ENCODE measurements at regions not wholly inside any gene's neighbourhood (a gene's known extent, or its start where the extent isn't known, plus 50 kb on each side); places are given as distances from the start of the nearest gene placed in this dataset.

GRCh38 chr9:82532504-82533180 lies 530.3 kb downstream of the RASEF start:
- no peaks in the 10 kb centered on the region for H3K9me3 ChIP-seq (replicated peaks in 1 of 2; ENCODE audit: control insufficient read depth in 2 of 2, insufficient read depth in 1 of 2, low read depth in 1 of 2, low read length in 2 of 2)
- H3K14ac ChIP-seq (ENCODE audit: low read length): no peak overlapping the region
- no CpG with 5 or more reads among the region's 2 CpGs for WGBS, 2 donors (ENCODE audit: extremely low coverage in 2 of 2, insufficient read length in 2 of 2, insufficient replicate concordance in 1 of 2)
- no peak overlapping the region for H2AFZ ChIP-seq (ENCODE audit: low read length)
- H2BK15ac ChIP-seq (ENCODE audit: low read length): no peak overlapping the region
- H3K4me2 ChIP-seq (ENCODE audit: insufficient read depth, low read length, poor library complexity, severe bottlenecking): no peak overlapping the region
- no peaks in the 10 kb centered on the region for H3K4me1 ChIP-seq (ENCODE audit: control insufficient read depth in 2 of 2, insufficient read depth in 1 of 2, low read depth in 1 of 2, low read length in 2 of 2)
- no peaks in the 10 kb centered on the region for H3K36me3 ChIP-seq (replicated peaks in 1 of 2; ENCODE audit: control insufficient read depth in 2 of 2, insufficient read depth in 2 of 2, low read length in 2 of 2)
- H2BK120ac ChIP-seq (ENCODE audit: low read depth, low read length): no peak overlapping the region
- H4K8ac ChIP-seq (ENCODE audit: low read depth, low read length): no peak overlapping the region
- H2AK5ac ChIP-seq (ENCODE audit: low read depth, low read length): no peak overlapping the region
- no peak overlapping the region for H3K27ac ChIP-seq (replicated peaks; ENCODE audit: low read length)
- no peak overlapping the region for H3K18ac ChIP-seq (ENCODE audit: low read length)
- no peak overlapping the region for H3K23ac ChIP-seq (ENCODE audit: low read depth, low read length, poor library complexity)
- no peak overlapping the region for H3K4me3 ChIP-seq (ENCODE audit: low read length in 2 of 2)
- H2BK12ac ChIP-seq (ENCODE audit: low read length): no peak overlapping the region
- DNase-seq (ENCODE audit: low spot score): no peak
- H2BK5ac ChIP-seq (ENCODE audit: low read length): no peak overlapping the region
- H3K4ac ChIP-seq (ENCODE audit: low read length): no peak overlapping the region
- no peaks in the 10 kb centered on the region for H3K79me1 ChIP-seq (ENCODE audit: low read depth, low read length)
- no peak overlapping the region for H4K91ac ChIP-seq (ENCODE audit: low read depth, low read length, poor library complexity)
- H3K27me3 ChIP-seq (ENCODE audit: control insufficient read depth in 3 of 3, insufficient read depth in 3 of 3, low read depth in 1 of 3, low read length in 3 of 3): no peaks in the 10 kb centered on the region
- no peak overlapping the region for H3K9ac ChIP-seq (ENCODE audit: low read depth, low read length, poor library complexity)

GRCh38 chr9:82535432-82535998 lies 527.4 kb downstream of the RASEF start:
- no peak overlapping the region for H3K14ac ChIP-seq (ENCODE audit: low read length)
- H3K18ac ChIP-seq (ENCODE audit: low read length): no peak overlapping the region
- H3K27me3 ChIP-seq (ENCODE audit: control insufficient read depth in 3 of 3, insufficient read depth in 3 of 3, low read depth in 1 of 3, low read length in 3 of 3): no peaks in the 10 kb centered on the region
- H3K23ac ChIP-seq (ENCODE audit: low read depth, low read length, poor library complexity): no peak overlapping the region
- no peak overlapping the region for H2AK5ac ChIP-seq (ENCODE audit: low read depth, low read length)
- no peak overlapping the region for H4K91ac ChIP-seq (ENCODE audit: low read depth, low read length, poor library complexity)
- H3K4me3 ChIP-seq (ENCODE audit: low read length in 2 of 2): no peak overlapping the region
- H2BK120ac ChIP-seq (ENCODE audit: low read depth, low read length): no peak overlapping the region
- H3K79me1 ChIP-seq (ENCODE audit: low read depth, low read length): no peaks in the 10 kb centered on the region
- no peak overlapping the region for H2BK15ac ChIP-seq (ENCODE audit: low read length)
- no peaks in the 10 kb centered on the region for H3K9me3 ChIP-seq (replicated peaks in 1 of 2; ENCODE audit: control insufficient read depth in 2 of 2, insufficient read depth in 1 of 2, low read depth in 1 of 2, low read length in 2 of 2)
- no peak overlapping the region for H3K27ac ChIP-seq (replicated peaks; ENCODE audit: low read length)
- no CpG with 5 or more reads among the region's 2 CpGs for WGBS, 2 donors (ENCODE audit: extremely low coverage in 2 of 2, insufficient read length in 2 of 2, insufficient replicate concordance in 1 of 2)
- no peaks in the 10 kb centered on the region for H3K36me3 ChIP-seq (replicated peaks in 1 of 2; ENCODE audit: control insufficient read depth in 2 of 2, insufficient read depth in 2 of 2, low read length in 2 of 2)
- H2BK12ac ChIP-seq (ENCODE audit: low read length): no peak overlapping the region
- H2AFZ ChIP-seq (ENCODE audit: low read length): no peak overlapping the region
- H3K4ac ChIP-seq (ENCODE audit: low read length): no peak overlapping the region
- no peak overlapping the region for H3K4me2 ChIP-seq (ENCODE audit: insufficient read depth, low read length, poor library complexity, severe bottlenecking)
- no peaks in the 10 kb centered on the region for H3K4me1 ChIP-seq (ENCODE audit: control insufficient read depth in 2 of 2, insufficient read depth in 1 of 2, low read depth in 1 of 2, low read length in 2 of 2)
- no peak for DNase-seq (ENCODE audit: low spot score)
- H2BK5ac ChIP-seq (ENCODE audit: low read length): no peak overlapping the region
- no peak overlapping the region for H3K9ac ChIP-seq (ENCODE audit: low read depth, low read length, poor library complexity)
- H4K8ac ChIP-seq (ENCODE audit: low read depth, low read length): no peak overlapping the region

GRCh38 chr9:82538634-82539033 lies 524.3 kb downstream of the RASEF start:
- H2BK15ac ChIP-seq (ENCODE audit: low read length): no peak overlapping the region
- H4K91ac ChIP-seq (ENCODE audit: low read depth, low read length, poor library complexity): no peak overlapping the region
- no peak overlapping the region for H2BK12ac ChIP-seq (ENCODE audit: low read length)
- no peak overlapping the region for H3K4me2 ChIP-seq (ENCODE audit: insufficient read depth, low read length, poor library complexity, severe bottlenecking)
- no peak overlapping the region for H3K4ac ChIP-seq (ENCODE audit: low read length)
- H2BK120ac ChIP-seq (ENCODE audit: low read depth, low read length): no peak overlapping the region
- no peak overlapping the region for H3K14ac ChIP-seq (ENCODE audit: low read length)
- no peak overlapping the region for H4K8ac ChIP-seq (ENCODE audit: low read depth, low read length)
- H3K4me1 ChIP-seq (ENCODE audit: control insufficient read depth in 2 of 2, insufficient read depth in 1 of 2, low read depth in 1 of 2, low read length in 2 of 2): no peaks in the 10 kb centered on the region
- H3K9ac ChIP-seq (ENCODE audit: low read depth, low read length, poor library complexity): no peak overlapping the region
- no peak overlapping the region for H3K23ac ChIP-seq (ENCODE audit: low read depth, low read length, poor library complexity)
- H3K36me3 ChIP-seq (replicated peaks in 1 of 2; ENCODE audit: control insufficient read depth in 2 of 2, insufficient read depth in 2 of 2, low read length in 2 of 2): no peaks in the 10 kb centered on the region
- no peak overlapping the region for H3K18ac ChIP-seq (ENCODE audit: low read length)
- no peaks in the 10 kb centered on the region for H3K9me3 ChIP-seq (replicated peaks in 1 of 2; ENCODE audit: control insufficient read depth in 2 of 2, insufficient read depth in 1 of 2, low read depth in 1 of 2, low read length in 2 of 2)
- no peak overlapping the region for H3K4me3 ChIP-seq (ENCODE audit: low read length in 2 of 2)
- no peaks in the 10 kb centered on the region for H3K27me3 ChIP-seq (ENCODE audit: control insufficient read depth in 3 of 3, insufficient read depth in 3 of 3, low read depth in 1 of 3, low read length in 3 of 3)
- no CpG with 5 or more reads among the region's 1 CpG for WGBS, 2 donors (ENCODE audit: extremely low coverage in 2 of 2, insufficient read length in 2 of 2, insufficient replicate concordance in 1 of 2)
- no peaks in the 10 kb centered on the region for H3K79me1 ChIP-seq (ENCODE audit: low read depth, low read length)
- no peak overlapping the region for H2AK5ac ChIP-seq (ENCODE audit: low read depth, low read length)
- no peak overlapping the region for H3K27ac ChIP-seq (replicated peaks; ENCODE audit: low read length)
- no peak overlapping the region for H2BK5ac ChIP-seq (ENCODE audit: low read length)
- H2AFZ ChIP-seq (ENCODE audit: low read length): no peak overlapping the region
- DNase-seq (ENCODE audit: low spot score): no peak

- H3K27me3 ChIP-seq (ENCODE audit: control insufficient read depth in 3 of 3, insufficient read depth in 3 of 3, low read depth in 1 of 3, low read length in 3 of 3): no peaks in the 10 kb centered on the region
- H2AK5ac ChIP-seq (ENCODE audit: low read depth, low read length): no peak overlapping the region
- DNase-seq (ENCODE audit: low spot score): no peak
- no peak overlapping the region for H3K23ac ChIP-seq (ENCODE audit: low read depth, low read length, poor library complexity)
- no peak overlapping the region for H4K8ac ChIP-seq (ENCODE audit: low read depth, low read length)
- no peak overlapping the region for H2BK120ac ChIP-seq (ENCODE audit: low read depth, low read length)
- H3K14ac ChIP-seq (ENCODE audit: low read length): no peak overlapping the region
- no peaks in the 10 kb centered on the region for H3K79me1 ChIP-seq (ENCODE audit: low read depth, low read length)
- no peak overlapping the region for H3K9ac ChIP-seq (ENCODE audit: low read depth, low read length, poor library complexity)
- no peaks in the 10 kb centered on the region for H3K9me3 ChIP-seq (replicated peaks in 1 of 2; ENCODE audit: control insufficient read depth in 2 of 2, insufficient read depth in 1 of 2, low read depth in 1 of 2, low read length in 2 of 2)
- no peak overlapping the region for H3K27ac ChIP-seq (replicated peaks; ENCODE audit: low read length)
- no peaks in the 10 kb centered on the region for H3K4me1 ChIP-seq (ENCODE audit: control insufficient read depth in 2 of 2, insufficient read depth in 1 of 2, low read depth in 1 of 2, low read length in 2 of 2)
- WGBS, 2 donors (ENCODE audit: extremely low coverage in 2 of 2, insufficient read length in 2 of 2, insufficient replicate concordance in 1 of 2): no CpG with 5 or more reads among the region's 2 CpGs
- H3K4me2 ChIP-seq (ENCODE audit: insufficient read depth, low read length, poor library complexity, severe bottlenecking): no peak overlapping the region
- H3K4ac ChIP-seq (ENCODE audit: low read length): no peak overlapping the region
- no peak overlapping the region for H2AFZ ChIP-seq (ENCODE audit: low read length)
- H3K36me3 ChIP-seq (replicated peaks in 1 of 2; ENCODE audit: control insufficient read depth in 2 of 2, insufficient read depth in 2 of 2, low read length in 2 of 2): no peaks in the 10 kb centered on the region
- H2BK5ac ChIP-seq (ENCODE audit: low read length): no peak overlapping the region
- no peak overlapping the region for H4K91ac ChIP-seq (ENCODE audit: low read depth, low read length, poor library complexity)
- H2BK15ac ChIP-seq (ENCODE audit: low read length): no peak overlapping the region
- H3K18ac ChIP-seq (ENCODE audit: low read length): no peak overlapping the region
- H2BK12ac ChIP-seq (ENCODE audit: low read length): no peak overlapping the region
- H3K4me3 ChIP-seq (ENCODE audit: low read length in 2 of 2): no peak overlapping the region
Measured at GRCh38 chr9:82539146-82539545, 523.8 kb downstream of the RASEF start.
